Mesenchymal stem cell (in vitro differentiated cells and primary cell): ENCODE measurements at regions not wholly inside any gene's neighbourhood (a gene's known extent, or its start where the extent isn't known, plus 50 kb on each side); places are given as distances from the start of the nearest gene placed in this dataset.

ENCODE experiments used
- DNase-seq: peaks from one replicate; pipeline ENCODE4 v3.0.0-alpha.2; 2013
- H2AFZ ChIP-seq: one replicate; pipeline ENCODE4 v1.6.1; 2013; ENCODE audit warnings: low read depth, mild to moderate bottlenecking, control low read depth, inconsistent platforms, low read length, moderate library complexity
- H2AK5ac ChIP-seq: 2 replicates; pipeline ENCODE4 v1.6.1; 2013; ENCODE audit warnings: low read length, moderate library complexity, mild to moderate bottlenecking, inconsistent platforms; ENCODE audit not compliant: severe bottlenecking
- H2BK120ac ChIP-seq: one replicate; pipeline ENCODE4 v1.6.1; 2013; ENCODE audit warnings: low read depth, mild to moderate bottlenecking, inconsistent platforms, low read length, moderate library complexity
- H2BK12ac ChIP-seq, 2 experiments: one replicate each; pipeline ENCODE4 v1.6.1; 2013; ENCODE audit warnings: inconsistent platforms in 2 of 2, low read length in 2 of 2, mild to moderate bottlenecking in 2 of 2, moderate library complexity in 2 of 2, control low read depth in 1 of 2
- H2BK15ac ChIP-seq: one replicate; pipeline ENCODE4 v1.6.1; 2013; ENCODE audit warnings: mild to moderate bottlenecking, low read depth, inconsistent platforms; ENCODE audit not compliant: poor library complexity, severe bottlenecking
- H2BK5ac ChIP-seq: 2 replicates; pipeline ENCODE4 v1.6.1; 2013; ENCODE audit warnings: low read depth, mild to moderate bottlenecking, low read length, control low read depth, inconsistent platforms; ENCODE audit not compliant: poor library complexity, severe bottlenecking
- H3K14ac ChIP-seq, 2 experiments: one replicate each; pipeline ENCODE4 v1.6.1; 2013; ENCODE audit warnings: inconsistent platforms in 2 of 2, low read length in 2 of 2, control low read depth in 1 of 2, mild to moderate bottlenecking in 1 of 2, moderate library complexity in 1 of 2
- H3K18ac ChIP-seq, 2 experiments: one replicate each; pipeline ENCODE4 v1.6.1; 2013; ENCODE audit warnings: inconsistent platforms in 2 of 2, low read length in 2 of 2, control low read depth in 1 of 2, low read depth in 1 of 2, mild to moderate bottlenecking in 1 of 2
- H3K23ac ChIP-seq, 2 experiments: one replicate each; pipeline ENCODE4 v1.6.1; 2013; ENCODE audit warnings: inconsistent platforms in 2 of 2, low read length in 2 of 2, mild to moderate bottlenecking in 2 of 2, moderate library complexity in 2 of 2, control low read depth in 1 of 2
- H3K27ac ChIP-seq: 2 replicates; pipeline ENCODE4 v1.5.1; 2013; ENCODE audit warnings: mild to moderate bottlenecking, moderate library complexity, low read length, control low read depth, inconsistent platforms; ENCODE audit not compliant: poor library complexity, severe bottlenecking
- H3K27me3 ChIP-seq, 2 experiments: 2 replicates each; pipeline versions ENCODE4 v1.6.1 to v1.7.0; 2013; ENCODE audit warnings: low read length in 2 of 2, mild to moderate bottlenecking in 2 of 2, moderate library complexity in 2 of 2, control low read depth in 1 of 2, inconsistent platforms in 1 of 2; ENCODE audit not compliant: control insufficient read depth in 1 of 2, insufficient read depth in 1 of 2
- H3K36me3 ChIP-seq, 2 experiments: 2 replicates each; pipeline versions ENCODE4 v1.6.1 to v1.7.0; 2013; ENCODE audit warnings: low read length in 2 of 2, control low read depth in 1 of 2, inconsistent platforms in 1 of 2, low read depth in 1 of 2, mild to moderate bottlenecking in 1 of 2; ENCODE audit not compliant: insufficient read depth in 2 of 2, control insufficient read depth in 1 of 2
- H3K4ac ChIP-seq, 2 experiments: one replicate each; pipeline ENCODE4 v1.6.1; 2013; ENCODE audit warnings: inconsistent platforms in 2 of 2, low read length in 2 of 2, mild to moderate bottlenecking in 2 of 2, moderate library complexity in 2 of 2, control low read depth in 1 of 2, low read depth in 1 of 2
- H3K4me1 ChIP-seq: 2 replicates; pipeline ENCODE4 v1.6.1; 2013; ENCODE audit warnings: low read depth, low read length, control low read depth; ENCODE audit not compliant: control insufficient read depth, insufficient read depth
- H3K4me2 ChIP-seq: 2 replicates; pipeline ENCODE4 v1.6.1; 2013; ENCODE audit warnings: low read length, mild to moderate bottlenecking, inconsistent platforms; ENCODE audit not compliant: poor library complexity, severe bottlenecking
- H3K4me3 ChIP-seq, 2 experiments: 2 replicates each; pipeline versions ENCODE4 v1.5.1 to v1.7.0; 2013; ENCODE audit warnings: low read length in 2 of 2, mild to moderate bottlenecking in 2 of 2, control low read depth in 1 of 2, low read depth in 1 of 2; ENCODE audit not compliant: insufficient read depth in 1 of 2
- H3K79me1 ChIP-seq: replicated peaks from 2 replicates; pipeline ENCODE4 v1.6.1; 2013; ENCODE audit warnings: mild to moderate bottlenecking, control low read depth, low read length, inconsistent platforms; ENCODE audit not compliant: poor library complexity, severe bottlenecking
- H3K9ac ChIP-seq: 2 replicates; pipeline ENCODE4 v1.7.0; 2013; ENCODE audit warnings: mild to moderate bottlenecking, low read length, moderate library complexity
- H3K9me3 ChIP-seq: 2 replicates; pipeline ENCODE4 v1.7.0; 2013; ENCODE audit warnings: mild to moderate bottlenecking, low read length; ENCODE audit not compliant: control insufficient read depth
- H4K8ac ChIP-seq: one replicate; pipeline ENCODE4 v1.6.1; 2013; ENCODE audit warnings: inconsistent platforms, mild to moderate bottlenecking, low read length, moderate library complexity
- H4K91ac ChIP-seq: one replicate; pipeline ENCODE4 v1.6.1; 2013; ENCODE audit warnings: mild to moderate bottlenecking, low read length, inconsistent platforms
- WGBS: methylation state at CpG from one replicate; pipeline ENCODE4 v1.1.7; 2013; ENCODE audit warnings: mixed read lengths; 5-methylcytosine and 5-hydroxymethylcytosine counted together

GRCh38 chr14:38774162-38774561 lies 328.9 kb downstream of the SEC23A start:
- H2BK15ac ChIP-seq = no peak overlapping the region
- H2AFZ ChIP-seq = no peak overlapping the region
- no peak overlapping the region for H2AK5ac ChIP-seq
- H3K36me3 ChIP-seq = no peaks in the 10 kb centered on the region
- H3K14ac ChIP-seq = no peak overlapping the region
- H3K4me3 ChIP-seq = no peak overlapping the region
- H3K79me1 ChIP-seq = no peaks in the 10 kb centered on the region
- H3K27ac ChIP-seq = no peak overlapping the region
- no peak overlapping the region for H3K9ac ChIP-seq
- H3K4me1 ChIP-seq = no peaks in the 10 kb centered on the region
- H3K27me3 ChIP-seq = no peaks in the 10 kb centered on the region
- no peak overlapping the region for H2BK120ac ChIP-seq
- no peak overlapping the region for H3K23ac ChIP-seq
- H4K91ac ChIP-seq = no peak overlapping the region
- H3K9me3 ChIP-seq = no peaks in the 10 kb centered on the region
- H3K18ac ChIP-seq = no peak overlapping the region
- no peak overlapping the region for H2BK5ac ChIP-seq
- H3K4me2 ChIP-seq = no peak overlapping the region
- DNase-seq = no peak
- H4K8ac ChIP-seq = no peak overlapping the region
- no peak overlapping the region for H3K4ac ChIP-seq
- no peak overlapping the region for H2BK12ac ChIP-seq

- no peak overlapping the region for H3K4me3 ChIP-seq
- no peak overlapping the region for H4K8ac ChIP-seq
- H3K23ac ChIP-seq = no peak overlapping the region
- H2AFZ ChIP-seq = no peak overlapping the region
- no peaks in the 10 kb centered on the region for H3K27me3 ChIP-seq
- H2AK5ac ChIP-seq = no peak overlapping the region
- H2BK15ac ChIP-seq = no peak overlapping the region
- H3K14ac ChIP-seq = no peak overlapping the region
- no CpG with 5 or more reads among the region's 1 CpG for WGBS
- no peaks in the 10 kb centered on the region for H3K9me3 ChIP-seq
- no peaks in the 10 kb centered on the region for H3K4me1 ChIP-seq
- no peak overlapping the region for H2BK5ac ChIP-seq
- no peak overlapping the region for H4K91ac ChIP-seq
- H2BK120ac ChIP-seq = no peak overlapping the region
- no peaks in the 10 kb centered on the region for H3K79me1 ChIP-seq
- H3K18ac ChIP-seq = no peak overlapping the region
- no peak overlapping the region for H3K4me2 ChIP-seq
- H3K9ac ChIP-seq = no peak overlapping the region
- H3K36me3 ChIP-seq = no peaks in the 10 kb centered on the region
- DNase-seq = no peak
- no peak overlapping the region for H3K4ac ChIP-seq
- H3K27ac ChIP-seq = no peak overlapping the region
- H2BK12ac ChIP-seq = no peak overlapping the region
Observed at GRCh38 chr14:38770251-38770650, 332.8 kb downstream of the SEC23A start.

- Histone ChIP-seq H2BK120ac (no peak overlapping the region), H3K18ac (no peak overlapping the region), H3K27ac (no peak overlapping the region), H3K23ac (no peak overlapping the region), H2AK5ac (no peak overlapping the region), H3K9me3 (no peaks in the 10 kb centered on the region), H2AFZ (no peak overlapping the region), H3K14ac (no peak overlapping the region), H3K4me2 (no peak overlapping the region), H3K36me3 (no peaks in the 10 kb centered on the region), H2BK15ac (no peak overlapping the region), H4K91ac (no peak overlapping the region), H3K4me1 (no peaks in the 10 kb centered on the region), H3K9ac (no peak overlapping the region), H2BK12ac (no peak overlapping the region), H3K27me3 (no peaks in the 10 kb centered on the region), H3K4me3 (no peak overlapping the region), H2BK5ac (no peak overlapping the region), H4K8ac (no peak overlapping the region), H3K79me1 (no peaks in the 10 kb centered on the region), H3K4ac (no peak overlapping the region)
- no CpG with 5 or more reads among the region's 2 CpGs for WGBS
- DNase-seq = no peak
Observed at GRCh38 chr14:38762845-38763244, 340.2 kb downstream of the SEC23A start.

- Histone ChIP-seq H2BK5ac (no peak overlapping the region), H3K36me3 (no peaks in the 10 kb centered on the region), H3K27ac (no peak overlapping the region), H2BK12ac (no peak overlapping the region), H2AK5ac (no peak overlapping the region), H4K91ac (no peak overlapping the region), H4K8ac (no peak overlapping the region), H3K4ac (no peak overlapping the region), H2BK15ac (no peak overlapping the region), H3K18ac (no peak overlapping the region), H3K4me3 (no peak overlapping the region), H3K23ac (no peak overlapping the region), H3K14ac (no peak overlapping the region), H2AFZ (no peak overlapping the region), H3K79me1 (no peaks in the 10 kb centered on the region), H3K9ac (no peak overlapping the region), H3K27me3 (no peaks in the 10 kb centered on the region), H3K4me2 (no peak overlapping the region), H3K9me3 (no peaks in the 10 kb centered on the region), H2BK120ac (no peak overlapping the region), H3K4me1 (no peaks in the 10 kb centered on the region)
- DNase-seq = no peak
- WGBS = 47% methylated on average over 4 of the region's 5 CpGs
Observed at GRCh38 chr14:38762426-38762825, 340.6 kb downstream of the SEC23A start.
